ENCODE measurements at regions not wholly inside any gene's neighbourhood (a gene's known extent, or its start where the extent isn't known, plus 50 kb on each side); places are given as distances from the start of the nearest gene placed in this dataset.

GRCh38 chr4:10348241-10348640 lies 109.0 kb downstream of the ZNF518B start:
- no peaks in the 10 kb centered on the region for H3K4me1 ChIP-seq (ENCODE audit: insufficient read depth)
- no peak overlapping the region for H3K4me3 ChIP-seq (ENCODE audit: low read depth, low read length)
- no peaks in the 10 kb centered on the region for H3K36me3 ChIP-seq (ENCODE audit: insufficient read depth)
- H3K27ac ChIP-seq (ENCODE audit: low read depth): no peak overlapping the region
- DNase-seq (ENCODE audit: extremely low spot score): no peak

DNA sequence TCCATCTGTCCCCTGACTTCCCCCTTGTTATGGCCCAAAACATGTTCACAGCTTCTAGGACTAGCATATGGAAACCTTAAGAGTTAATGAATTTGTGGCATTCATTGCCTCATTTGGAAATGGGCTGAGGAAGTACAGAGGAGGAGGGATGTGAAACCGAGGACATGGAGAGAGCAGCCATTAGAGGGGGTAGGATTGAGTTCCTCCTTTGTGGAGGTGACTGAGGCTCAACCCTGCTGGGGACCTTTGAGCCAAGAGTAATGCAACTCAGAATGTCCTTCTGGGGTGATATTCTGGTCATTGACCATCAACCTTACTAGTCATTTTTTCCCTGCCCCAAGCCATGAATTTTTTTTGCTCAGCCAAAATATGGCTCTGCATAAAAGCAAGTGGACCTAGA lies 109.4 kb downstream of the ZNF518B start:
- DNase-seq (ENCODE audit: extremely low spot score): no peak
- 47% methylated on average over 1 of the region's 1 CpG for WGBS
- Histone ChIP-seq H3K4me3 (ENCODE audit: low read depth, low read length) (no peak overlapping the region), H3K36me3 (ENCODE audit: insufficient read depth) (no peaks in the 10 kb centered on the region), H3K27ac (ENCODE audit: low read depth) (no peak overlapping the region), H3K4me1 (ENCODE audit: insufficient read depth) (no peaks in the 10 kb centered on the region)

GRCh38 chr4:10347281-10347795 lies 109.9 kb downstream of the ZNF518B start:
- Histone ChIP-seq H3K4me1 (ENCODE audit: insufficient read depth) (no peaks in the 10 kb centered on the region), H3K27ac (ENCODE audit: low read depth) (no peak overlapping the region), H3K36me3 (ENCODE audit: insufficient read depth) (no peaks in the 10 kb centered on the region), H3K4me3 (ENCODE audit: low read depth, low read length) (no peak overlapping the region)
- WGBS: 80% methylated on average over 5 of the region's 5 CpGs
- no peak for DNase-seq (ENCODE audit: extremely low spot score)

GRCh38 chr4:10346023-10346422 lies 111.2 kb downstream of the ZNF518B start:
- Histone ChIP-seq H3K4me3 (ENCODE audit: low read depth, low read length) (no peak overlapping the region), H3K27ac (ENCODE audit: low read depth) (no peak overlapping the region), H3K36me3 (ENCODE audit: insufficient read depth) (no peaks in the 10 kb centered on the region), H3K4me1 (ENCODE audit: insufficient read depth) (no peaks in the 10 kb centered on the region)
- no peak for DNase-seq (ENCODE audit: extremely low spot score)
- WGBS: 71% methylated on average over 2 of the region's 2 CpGs

GRCh38 chr4:10345381-10345784 lies 111.8 kb downstream of the ZNF518B start:
- no peaks in the 10 kb centered on the region for H3K4me1 ChIP-seq (ENCODE audit: insufficient read depth)
- H3K36me3 ChIP-seq (ENCODE audit: insufficient read depth): no peaks in the 10 kb centered on the region
- 82% methylated on average over 3 of the region's 3 CpGs for WGBS
- H3K4me3 ChIP-seq (ENCODE audit: low read depth, low read length): no peak overlapping the region
- H3K27ac ChIP-seq (ENCODE audit: low read depth): no peak overlapping the region
- DNase-seq (ENCODE audit: extremely low spot score): no peak

DNA sequence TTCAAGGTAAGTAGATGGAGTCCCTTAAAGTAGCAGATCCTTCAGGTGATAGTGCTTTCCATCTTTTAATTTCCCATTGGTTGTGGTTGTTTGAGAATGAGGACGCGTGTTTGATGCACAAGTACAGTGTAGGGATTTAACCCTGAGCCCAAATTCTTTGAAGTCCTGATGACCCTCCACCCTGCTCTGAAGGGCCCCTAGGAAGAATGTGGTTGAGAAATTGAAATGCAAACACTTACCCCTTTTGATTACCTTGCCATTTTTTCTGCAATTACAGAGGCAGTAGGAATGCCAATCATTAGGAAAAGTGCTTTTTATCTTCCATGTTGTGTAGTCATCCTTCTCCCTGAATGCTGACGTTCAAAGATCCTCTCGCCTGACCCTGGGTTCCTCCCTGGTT lies 112.4 kb downstream of the ZNF518B start:
- 83% methylated on average over 4 of the region's 4 CpGs for WGBS

GRCh38 chr4:10343656-10344055 lies 113.6 kb downstream of the ZNF518B start:
- H3K4me1 ChIP-seq (ENCODE audit: insufficient read depth): no peaks in the 10 kb centered on the region
- no peaks in the 10 kb centered on the region for H3K36me3 ChIP-seq (ENCODE audit: insufficient read depth)
- DNase-seq (ENCODE audit: extremely low spot score): no peak
- WGBS: 73% methylated on average over 2 of the region's 2 CpGs
- no peak overlapping the region for H3K4me3 ChIP-seq (ENCODE audit: low read depth, low read length)
- no peak overlapping the region for H3K27ac ChIP-seq (ENCODE audit: low read depth)

More for the DNA sequence above, 112.4 kb downstream of the ZNF518B start:
- H3K4me1 ChIP-seq (ENCODE audit: insufficient read depth): no peaks in the 10 kb centered on the region
- H3K4me3 ChIP-seq (ENCODE audit: low read depth, low read length): no peak overlapping the region
- DNase-seq (ENCODE audit: extremely low spot score): no peak
- H3K27ac ChIP-seq (ENCODE audit: low read depth): no peak overlapping the region
- H3K36me3 ChIP-seq (ENCODE audit: insufficient read depth): no peaks in the 10 kb centered on the region

DNA sequence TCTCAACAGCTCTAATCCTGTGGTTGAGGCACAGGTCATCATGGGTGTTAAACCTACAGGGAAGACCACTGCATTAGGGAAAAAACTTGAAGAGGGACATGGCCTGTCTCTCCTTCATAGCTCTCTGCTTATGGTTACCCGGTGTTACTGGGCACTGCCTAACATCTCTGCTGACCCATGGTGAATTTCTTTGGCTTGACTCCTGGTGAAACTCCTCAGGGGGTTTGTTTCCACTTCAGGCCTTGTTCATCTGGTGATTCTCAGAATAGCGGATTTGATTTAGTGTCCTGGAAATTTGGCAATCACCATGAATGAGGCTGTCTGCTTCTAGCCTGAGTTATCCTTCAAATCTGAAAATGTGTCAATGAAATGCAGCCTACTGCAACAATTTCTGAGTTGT lies 114.4 kb downstream of the ZNF518B start:
- H3K4me3 ChIP-seq (ENCODE audit: low read depth, low read length): no peak overlapping the region
- DNase-seq (ENCODE audit: extremely low spot score): no peak
- H3K36me3 ChIP-seq (ENCODE audit: insufficient read depth): no peaks in the 10 kb centered on the region
- no peaks in the 10 kb centered on the region for H3K4me1 ChIP-seq (ENCODE audit: insufficient read depth)
- no peak overlapping the region for H3K27ac ChIP-seq (ENCODE audit: low read depth)
- WGBS: 87% methylated on average over 2 of the region's 2 CpGs

DNA sequence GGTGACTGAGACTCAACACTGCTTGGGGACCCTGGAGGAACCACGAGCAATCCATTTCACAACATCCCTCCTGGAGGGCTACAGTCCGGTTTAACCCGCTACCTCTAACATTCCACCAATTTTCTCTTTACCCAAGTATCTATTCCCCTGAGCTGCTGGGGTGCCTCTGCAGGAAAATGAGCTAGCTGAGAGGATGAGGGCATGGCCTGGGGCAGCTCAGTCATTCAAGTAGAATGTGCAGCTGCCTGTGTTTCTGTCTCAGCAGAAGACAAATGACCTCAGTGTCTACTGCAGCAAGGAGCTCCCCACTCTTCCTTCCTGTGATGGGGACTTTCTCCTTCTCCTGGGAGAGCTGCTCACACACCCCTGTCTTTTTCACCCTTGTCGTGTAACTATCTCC lies 120.8 kb downstream of the ZNF518B start:
- Histone ChIP-seq H3K4me3 (ENCODE audit: low read depth, low read length) (no peak overlapping the region), H3K27ac (ENCODE audit: low read depth) (no peak overlapping the region), H3K36me3 (ENCODE audit: insufficient read depth) (no peaks in the 10 kb centered on the region), H3K4me1 (ENCODE audit: insufficient read depth) (no peaks in the 10 kb centered on the region)
- WGBS: 88% methylated on average over 4 of the region's 4 CpGs
- no peak for DNase-seq (ENCODE audit: extremely low spot score)

DNA sequence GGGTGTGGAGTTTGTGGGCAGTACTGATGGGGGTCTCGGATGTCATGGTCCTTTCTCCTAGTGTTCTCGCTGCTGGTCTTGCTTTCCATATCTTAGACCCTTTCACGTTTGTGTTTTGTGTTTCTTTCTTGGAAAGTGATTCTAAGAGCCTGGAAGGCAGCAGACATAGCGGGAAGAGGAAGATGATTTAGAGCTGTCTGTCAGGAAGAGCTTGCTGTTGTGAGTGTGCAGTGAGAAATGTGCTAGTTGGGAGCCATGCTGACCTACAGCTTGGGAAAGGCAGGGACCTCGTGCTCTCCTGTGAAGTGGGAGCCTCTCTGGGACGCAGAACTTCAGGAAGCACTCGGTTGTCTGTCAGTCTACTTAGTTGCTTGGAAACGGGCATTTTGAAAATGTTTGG lies 122.2 kb downstream of the ZNF518B start:
- 76% methylated on average over 8 of the region's 8 CpGs for WGBS
- Histone ChIP-seq H3K4me3 (ENCODE audit: low read depth, low read length) (no peak overlapping the region), H3K36me3 (ENCODE audit: insufficient read depth) (no peaks in the 10 kb centered on the region), H3K4me1 (ENCODE audit: insufficient read depth) (no peaks in the 10 kb centered on the region), H3K27ac (ENCODE audit: low read depth) (no peak overlapping the region)
- no peak for DNase-seq (ENCODE audit: extremely low spot score)

GRCh38 chr4:10334506-10335028 lies 122.7 kb downstream of the ZNF518B start:
- Histone ChIP-seq H3K27ac (ENCODE audit: low read depth) (no peak overlapping the region), H3K4me1 (ENCODE audit: insufficient read depth) (no peaks in the 10 kb centered on the region), H3K36me3 (ENCODE audit: insufficient read depth) (no peaks in the 10 kb centered on the region), H3K4me3 (ENCODE audit: low read depth, low read length) (no peak overlapping the region)
- DNase-seq (ENCODE audit: extremely low spot score): no peak
- WGBS: 87% methylated on average over 3 of the region's 3 CpGs

DNA sequence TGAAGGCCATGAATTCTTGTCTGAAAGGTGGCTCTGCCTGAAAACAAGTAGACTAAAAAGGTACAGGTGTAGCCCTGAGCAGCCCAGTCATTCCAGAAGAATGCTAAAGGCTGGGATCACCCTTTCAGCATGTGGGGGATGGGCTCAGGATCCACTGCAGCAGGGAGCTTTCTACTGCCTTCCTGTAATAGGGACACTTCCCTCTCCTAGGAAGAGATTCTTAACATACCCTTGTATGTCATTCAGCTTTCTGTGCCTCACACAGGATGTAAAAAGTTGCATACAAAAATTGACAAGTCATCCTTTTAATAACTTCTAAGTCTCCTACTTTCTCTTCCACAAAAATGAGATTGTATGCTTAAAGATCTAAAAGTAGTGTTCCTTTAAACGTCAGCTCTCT lies 123.3 kb downstream of the ZNF518B start:
- no peaks in the 10 kb centered on the region for H3K4me1 ChIP-seq (ENCODE audit: insufficient read depth)
- no peak overlapping the region for H3K27ac ChIP-seq (ENCODE audit: low read depth)
- H3K36me3 ChIP-seq (ENCODE audit: insufficient read depth): no peaks in the 10 kb centered on the region
- no peak overlapping the region for H3K4me3 ChIP-seq (ENCODE audit: low read depth, low read length)
- WGBS: 40% methylated on average over 1 of the region's 1 CpG
- DNase-seq (ENCODE audit: extremely low spot score): no peak

GRCh38 chr4:10326075-10326474 lies 131.2 kb downstream of the ZNF518B start:
- H3K4me1 ChIP-seq (ENCODE audit: insufficient read depth): no peaks in the 10 kb centered on the region
- H3K27ac ChIP-seq (ENCODE audit: low read depth): no peak overlapping the region
- no peak for DNase-seq (ENCODE audit: extremely low spot score)
- WGBS: 88% methylated on average over 5 of the region's 5 CpGs
- H3K4me3 ChIP-seq (ENCODE audit: low read depth, low read length): no peak overlapping the region
- no peaks in the 10 kb centered on the region for H3K36me3 ChIP-seq (ENCODE audit: insufficient read depth)

DNA sequence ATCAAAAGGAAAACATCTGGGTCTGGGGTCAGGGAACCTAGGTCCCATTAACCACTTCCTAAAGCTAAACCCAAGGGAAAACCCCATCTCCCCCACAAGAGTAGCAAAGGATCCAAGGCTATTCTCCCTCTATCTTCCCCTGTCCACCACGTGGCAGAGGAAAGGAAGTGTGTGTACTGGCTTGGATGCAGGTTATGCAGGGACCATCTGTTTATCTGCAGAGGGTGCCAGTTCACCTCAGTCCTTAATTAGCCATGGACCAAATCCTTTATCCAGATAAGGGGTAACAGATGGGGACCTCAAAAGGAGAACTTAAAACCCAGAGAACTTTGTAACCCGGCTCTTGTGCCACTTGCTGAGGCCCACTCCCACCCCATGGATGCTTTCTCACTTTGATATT lies 135.3 kb downstream of the ZNF518B start:
- WGBS: 36% methylated on average over 2 of the region's 2 CpGs
- Histone ChIP-seq H3K4me3 (ENCODE audit: low read depth, low read length) (no peak overlapping the region), H3K4me1 (ENCODE audit: insufficient read depth) (no peaks in the 10 kb centered on the region), H3K36me3 (ENCODE audit: insufficient read depth) (no peaks in the 10 kb centered on the region), H3K27ac (ENCODE audit: low read depth) (no peak overlapping the region)
- no peak for DNase-seq (ENCODE audit: extremely low spot score)

DNA sequence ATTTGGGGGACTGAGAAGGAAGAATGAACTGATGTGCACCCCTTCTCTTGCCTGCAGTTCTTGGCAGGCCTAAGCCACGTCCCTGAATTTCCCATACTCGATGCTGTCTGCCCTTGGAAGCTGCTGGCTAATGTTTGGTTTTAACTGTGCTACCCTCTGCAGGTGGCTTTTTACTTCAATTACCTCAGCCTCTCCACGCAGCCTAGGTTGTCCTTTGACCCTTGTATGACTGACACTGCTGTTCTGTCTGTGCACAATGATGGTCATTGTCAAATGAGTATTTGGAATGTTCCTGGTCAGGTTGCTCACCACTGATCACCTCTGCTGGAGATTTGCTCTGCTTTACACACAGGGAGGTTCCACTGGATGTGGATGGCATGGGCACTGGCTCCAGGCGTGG lies 137.1 kb downstream of the ZNF518B start:
- Histone ChIP-seq H3K4me1 (ENCODE audit: insufficient read depth) (no peaks in the 10 kb centered on the region), H3K27ac (ENCODE audit: low read depth) (no peak overlapping the region), H3K36me3 (ENCODE audit: insufficient read depth) (no peaks in the 10 kb centered on the region), H3K4me3 (ENCODE audit: low read depth, low read length) (no peak overlapping the region)
- WGBS: 70% methylated on average over 4 of the region's 4 CpGs
- DNase-seq (ENCODE audit: extremely low spot score): no peak

All from urinary bladder (tissue), 3 donors.